Neural cell (in vitro differentiated cells): ENCODE measurements at regions not wholly inside any gene's neighbourhood (a gene's known extent, or its start where the extent isn't known, plus 50 kb on each side); places are given as distances from the start of the nearest gene placed in this dataset.

Source experiments
- EP300 ChIP-seq: fragments of 450-650 bp; conservative IDR thresholded peaks from 2 replicates; pipeline ENCODE4 v1.6.1; 2014; ENCODE audit warnings: antibody characterized with exemption, mild to moderate bottlenecking, moderate library complexity; ENCODE audit not compliant: poor library complexity, severe bottlenecking
- MXI1 ChIP-seq: fragments of 450-650 bp; conservative IDR thresholded peaks from 2 replicates; pipeline ENCODE4 v1.6.1; 2014; ENCODE audit warnings: antibody characterized with exemption, mild to moderate bottlenecking; ENCODE audit not compliant: poor library complexity, severe bottlenecking
- POLR2AphosphoS5 ChIP-seq: IDR thresholded peaks from 2 replicates; pipeline ENCODE4 v1.6.1; 2012
- SMC3 ChIP-seq: fragments of 450-650 bp; conservative IDR thresholded peaks from 2 replicates; pipeline ENCODE4 v1.6.1; 2014; ENCODE audit warnings: antibody characterized with exemption, mild to moderate bottlenecking, moderate library complexity; ENCODE audit not compliant: poor library complexity
- TF ChIP-seq, protein P1 (sequence below): fragments of 450-650 bp; IDR thresholded peaks from 2 replicates; pipeline ENCODE4 v1.5.1; 2014; ENCODE audit warnings: antibody characterized with exemption, mild to moderate bottlenecking, moderate library complexity; ENCODE audit not compliant: poor library complexity, severe bottlenecking

DNA sequence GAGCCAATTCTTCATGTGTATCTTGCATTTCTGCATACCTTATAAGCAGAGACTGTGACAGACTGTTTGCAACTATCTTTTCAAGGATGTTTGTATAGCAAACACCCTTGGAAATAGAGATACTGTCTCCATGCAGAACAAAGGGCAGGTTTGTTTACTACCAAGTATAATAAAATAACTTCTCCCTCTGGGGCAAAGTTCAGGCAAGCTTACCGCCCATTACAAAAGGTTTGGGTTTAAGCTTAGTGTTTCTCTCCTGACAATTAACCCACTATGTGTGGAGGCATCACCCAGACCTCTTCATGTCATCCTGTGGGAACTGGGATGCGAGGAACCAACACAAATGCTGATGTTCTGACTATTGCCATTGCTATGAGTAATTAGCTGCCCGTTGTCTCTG, 479.1 kb upstream of the ZMIZ1 start:
- TF ChIP-seq, protein P1, sequence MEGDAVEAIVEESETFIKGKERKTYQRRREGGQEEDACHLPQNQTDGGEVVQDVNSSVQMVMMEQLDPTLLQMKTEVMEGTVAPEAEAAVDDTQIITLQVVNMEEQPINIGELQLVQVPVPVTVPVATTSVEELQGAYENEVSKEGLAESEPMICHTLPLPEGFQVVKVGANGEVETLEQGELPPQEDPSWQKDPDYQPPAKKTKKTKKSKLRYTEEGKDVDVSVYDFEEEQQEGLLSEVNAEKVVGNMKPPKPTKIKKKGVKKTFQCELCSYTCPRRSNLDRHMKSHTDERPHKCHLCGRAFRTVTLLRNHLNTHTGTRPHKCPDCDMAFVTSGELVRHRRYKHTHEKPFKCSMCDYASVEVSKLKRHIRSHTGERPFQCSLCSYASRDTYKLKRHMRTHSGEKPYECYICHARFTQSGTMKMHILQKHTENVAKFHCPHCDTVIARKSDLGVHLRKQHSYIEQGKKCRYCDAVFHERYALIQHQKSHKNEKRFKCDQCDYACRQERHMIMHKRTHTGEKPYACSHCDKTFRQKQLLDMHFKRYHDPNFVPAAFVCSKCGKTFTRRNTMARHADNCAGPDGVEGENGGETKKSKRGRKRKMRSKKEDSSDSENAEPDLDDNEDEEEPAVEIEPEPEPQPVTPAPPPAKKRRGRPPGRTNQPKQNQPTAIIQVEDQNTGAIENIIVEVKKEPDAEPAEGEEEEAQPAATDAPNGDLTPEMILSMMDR = no peak
- TF ChIP-seq EP300 = no peak
- TF ChIP-seq SMC3 = no peak
- TF ChIP-seq POLR2AphosphoS5 = no peak
- no peak for TF ChIP-seq MXI1
